Astrocyte (in vitro differentiated cells and primary cell): ENCODE measurements at regions not wholly inside any gene's neighbourhood (a gene's known extent, or its start where the extent isn't known, plus 50 kb on each side); places are given as distances from the start of the nearest gene placed in this dataset.

Experiments used
- DNase-seq: peaks from one replicate; pipeline ENCODE4 v3.0.0-alpha.2; 2010; ENCODE audit warnings: low read depth
- FAIRE-seq: peaks from 2 replicates; lab custom pipeline; 2011; peaks lifted over from hg19 to GRCh38; lab: Jason Lieb, UNC
- H2AFZ ChIP-seq: 2 replicates; pipeline ENCODE4 v1.6.0; 2012; ENCODE audit warnings: low read depth, low read length, inconsistent platforms
- H3K27ac ChIP-seq: 2 replicates; pipeline ENCODE4 v1.5.1; 2011; ENCODE audit warnings: low read depth, low read length, inconsistent platforms
- H3K27me3 ChIP-seq: 2 replicates; pipeline ENCODE4 v1.6.0; 2011; ENCODE audit warnings: low read length, inconsistent platforms; ENCODE audit not compliant: insufficient read depth
- H3K36me3 ChIP-seq: 2 replicates; pipeline ENCODE4 v1.5.1; 2011; ENCODE audit warnings: low read length, inconsistent platforms; ENCODE audit not compliant: insufficient read depth
- H3K4me1 ChIP-seq: 2 replicates; pipeline ENCODE4 v1.5.1; 2011; ENCODE audit warnings: low read length, inconsistent platforms; ENCODE audit not compliant: insufficient read depth
- H3K4me2 ChIP-seq: 2 replicates; pipeline ENCODE4 v1.6.0; 2012; ENCODE audit warnings: low read length, inconsistent platforms
- H3K4me3 ChIP-seq: 2 replicates; pipeline ENCODE4 v1.5.1; 2011; ENCODE audit warnings: low read depth, mild to moderate bottlenecking, low read length, inconsistent platforms; ENCODE audit not compliant: insufficient read depth
- H3K79me2 ChIP-seq: 2 replicates; pipeline ENCODE4 v1.6.0; 2012; ENCODE audit warnings: mild to moderate bottlenecking, low read length, inconsistent platforms; ENCODE audit not compliant: insufficient read depth
- H3K9ac ChIP-seq: 2 replicates; pipeline ENCODE4 v1.6.0; 2012; ENCODE audit warnings: mild to moderate bottlenecking, low read length, inconsistent platforms
- H3K9me3 ChIP-seq: 2 replicates; pipeline ENCODE4 v1.5.1; 2012; ENCODE audit warnings: low read depth, mild to moderate bottlenecking, low read length, inconsistent platforms; ENCODE audit not compliant: insufficient read depth
- H4K20me1 ChIP-seq: 2 replicates; pipeline ENCODE4 v1.6.0; 2012; ENCODE audit warnings: low read length, inconsistent platforms; ENCODE audit not compliant: insufficient read depth
- H3K27ac Mint-ChIP-seq: one replicate; pipeline ENCODE4 v1.8.0; 2021; ENCODE audit warnings: mild to moderate bottlenecking, mixed read lengths; ENCODE audit not compliant: unreplicated experiment
- H3K27me3 Mint-ChIP-seq: one replicate; pipeline ENCODE4 v1.8.0; 2021; ENCODE audit warnings: low read depth, mixed read lengths; ENCODE audit not compliant: unreplicated experiment
- H3K36me3 Mint-ChIP-seq: one replicate; pipeline ENCODE4 v1.8.0; 2021; ENCODE audit warnings: low read depth, mixed read lengths; ENCODE audit not compliant: unreplicated experiment
- H3K4me1 Mint-ChIP-seq: one replicate; pipeline ENCODE4 v1.8.0; 2021; ENCODE audit warnings: low read depth, mixed read lengths; ENCODE audit not compliant: unreplicated experiment
- H3K4me3 Mint-ChIP-seq: one replicate; pipeline ENCODE4 v1.8.0; 2021; ENCODE audit warnings: mild to moderate bottlenecking, moderate library complexity, mixed read lengths; ENCODE audit not compliant: unreplicated experiment
- H3K9me3 Mint-ChIP-seq: one replicate; pipeline ENCODE4 v1.8.0; 2021; ENCODE audit warnings: mild to moderate bottlenecking, mixed read lengths; ENCODE audit not compliant: unreplicated experiment
- CTCF ChIP-seq: IDR thresholded peaks from 2 replicates; pipeline ENCODE4 v1.5.1; 2011; ENCODE audit warnings: low read depth, mild to moderate bottlenecking, inconsistent platforms, low read length, moderate library complexity; ENCODE audit not compliant: insufficient read depth
- EZH2 ChIP-seq: IDR thresholded peaks from 2 replicates; pipeline ENCODE4 v1.6.1; 2012; ENCODE audit warnings: mild to moderate bottlenecking, low read length, inconsistent platforms; ENCODE audit not compliant: insufficient read depth

DNA sequence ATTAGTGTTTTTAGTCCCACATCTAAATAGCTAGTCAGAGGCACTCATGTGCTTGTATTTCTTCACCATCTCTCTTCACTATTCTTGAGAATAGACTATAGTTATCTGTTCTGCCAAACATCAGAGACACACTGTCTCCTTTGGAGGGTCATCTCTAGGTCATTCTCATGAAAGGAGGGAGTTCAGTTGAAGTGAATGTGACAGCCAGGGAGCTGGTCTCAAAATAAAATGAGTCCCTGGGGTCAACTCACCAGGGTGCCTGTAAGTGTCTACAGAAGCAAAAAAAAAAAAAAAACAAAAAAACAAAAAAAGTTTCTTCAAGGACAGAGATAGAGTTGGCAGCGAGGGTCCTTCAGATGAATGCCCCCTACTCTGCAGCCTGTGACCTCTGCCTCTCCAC, 171.0 kb downstream of the ID4 start:
- TF ChIP-seq CTCF (no peak), EZH2 (no peak)
- Mint-ChIP-seq H3K4me3 (no peak overlapping the region), H3K4me1 (no peaks in the 10 kb centered on the region), H3K36me3 (no peaks in the 10 kb centered on the region), H3K27me3 (peaks cover 4% of the 10 kb centered on the region), H3K9me3 (no peaks in the 10 kb centered on the region), H3K27ac (no peak overlapping the region)
- no peaks in the 10 kb centered on the region for H3K36me3 ChIP-seq
- H3K27me3 ChIP-seq, result no peaks in the 10 kb centered on the region
- H3K4me2 ChIP-seq, result no peak overlapping the region
- H3K4me3 ChIP-seq, result no peak overlapping the region
- H2AFZ ChIP-seq, result no peak overlapping the region
- H3K27ac ChIP-seq, result no peak overlapping the region
- FAIRE-seq, result no peak
- H4K20me1 ChIP-seq, result no peaks in the 10 kb centered on the region
- H3K9me3 ChIP-seq, result no peaks in the 10 kb centered on the region
- no peaks in the 10 kb centered on the region for H3K79me2 ChIP-seq
- no peaks in the 10 kb centered on the region for H3K4me1 ChIP-seq
- H3K9ac ChIP-seq, result no peak overlapping the region
- DNase-seq, result no peak

DNA sequence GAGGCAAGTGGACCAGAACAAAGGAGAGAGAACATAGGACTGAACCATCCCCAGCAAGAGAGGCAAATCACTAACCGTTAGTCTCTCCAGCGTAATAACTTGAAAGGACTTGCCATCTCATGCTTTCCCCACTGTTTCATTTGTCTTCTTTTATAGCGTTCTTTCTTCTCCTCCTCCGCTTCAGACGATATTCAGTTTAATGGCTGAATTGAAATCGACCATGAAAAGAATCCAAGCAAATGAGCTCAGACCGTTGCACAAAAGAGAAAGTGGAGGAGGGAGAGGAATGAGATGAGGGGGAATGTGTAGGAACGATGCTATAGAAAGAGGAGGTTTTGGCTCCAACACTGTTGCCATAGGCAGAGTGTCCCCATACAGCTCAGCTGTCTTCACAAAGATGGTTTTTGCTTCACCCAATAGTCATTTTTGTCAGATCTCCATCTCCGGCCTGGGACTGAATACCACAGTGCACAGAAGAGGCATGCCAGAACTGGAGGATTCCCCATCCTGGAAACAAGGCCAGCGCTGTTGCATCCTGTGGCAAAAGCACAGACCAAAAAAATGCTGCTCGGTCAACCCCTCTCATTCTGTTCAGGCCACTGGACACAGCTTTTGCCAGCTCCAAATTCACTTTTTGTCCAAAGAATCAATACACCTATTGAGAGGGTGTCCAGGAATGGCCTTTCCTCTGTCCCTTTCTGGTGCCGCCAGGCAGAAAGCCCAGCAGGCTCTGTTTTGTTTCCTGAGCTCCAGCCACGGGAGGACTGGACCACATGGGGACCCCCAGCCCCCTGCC, 176.1 kb downstream of the ID4 start:
- Histone ChIP-seq H3K27ac (no peak overlapping the region), H3K4me1 (no peaks in the 10 kb centered on the region), H3K4me2 (no peak overlapping the region), H3K9ac (no peak overlapping the region), H3K27me3 (no peaks in the 10 kb centered on the region), H2AFZ (no peak overlapping the region), H3K79me2 (no peaks in the 10 kb centered on the region), H4K20me1 (no peaks in the 10 kb centered on the region), H3K9me3 (no peaks in the 10 kb centered on the region), H3K4me3 (no peak overlapping the region), H3K36me3 (no peaks in the 10 kb centered on the region)
- TF ChIP-seq EZH2 (no peak), CTCF (no peak)
- no peak for FAIRE-seq
- Mint-ChIP-seq H3K4me1 (no peaks in the 10 kb centered on the region), H3K27me3 (peaks cover 4% of the 10 kb centered on the region), H3K4me3 (no peak overlapping the region), H3K9me3 (no peaks in the 10 kb centered on the region), H3K36me3 (peaks cover 2% of the 10 kb centered on the region), H3K27ac (no peak overlapping the region)
- DNase-seq, result no peak

- no peaks in the 10 kb centered on the region for H3K9me3 ChIP-seq
- Mint-ChIP-seq H3K9me3 (peaks cover 2% of the 10 kb centered on the region), H3K27me3 (no peaks in the 10 kb centered on the region), H3K36me3 (peaks cover 2% of the 10 kb centered on the region), H3K4me1 (no peaks in the 10 kb centered on the region), H3K4me3 (no peak overlapping the region), H3K27ac (no peak overlapping the region)
- no peak for DNase-seq
- no peak overlapping the region for H3K27ac ChIP-seq
- no peaks in the 10 kb centered on the region for H3K27me3 ChIP-seq
- no peaks in the 10 kb centered on the region for H4K20me1 ChIP-seq
- no peak overlapping the region for H3K4me2 ChIP-seq
- no peak overlapping the region for H3K4me3 ChIP-seq
- TF ChIP-seq CTCF, result no peak
- no peak for TF ChIP-seq EZH2
- H3K9ac ChIP-seq, result no peak overlapping the region
- FAIRE-seq, result no peak
- H3K36me3 ChIP-seq, result no peaks in the 10 kb centered on the region
- no peaks in the 10 kb centered on the region for H3K79me2 ChIP-seq
- no peaks in the 10 kb centered on the region for H3K4me1 ChIP-seq
- H2AFZ ChIP-seq, result no peak overlapping the region
Observed at GRCh38 chr6:20014508-20014907, 177.3 kb downstream of the ID4 start.
